SK-N-SH (cell line): ENCODE measurements at regions not wholly inside any gene's neighbourhood (a gene's known extent, or its start where the extent isn't known, plus 50 kb on each side); places are given as distances from the start of the nearest gene placed in this dataset.

Experiments
- ELF1 ChIP-seq: IDR thresholded peaks from 2 replicates; pipeline ENCODE4 v1.4.0; 2012
- EZH2phosphoT487 ChIP-seq: fragments of 200-600 bp; sonication (generic); IDR thresholded peaks from 2 replicates; pipeline ENCODE4 v1.6.1; 2017; ENCODE audit warnings: low read depth, mixed run types, mild to moderate bottlenecking, antibody characterized with exemption, moderate library complexity, borderline replicate concordance
- GABPA ChIP-seq: IDR thresholded peaks from 2 replicates; pipeline ENCODE4 v1.4.0; 2012; ENCODE audit warnings: low read depth, mild to moderate bottlenecking
- JUND ChIP-seq: IDR thresholded peaks from 2 replicates; pipeline ENCODE4 v1.4.0; 2012
- POLR2AphosphoS5 ChIP-seq: IDR thresholded peaks from 2 replicates; pipeline ENCODE4 v1.6.1; 2012; ENCODE audit warnings: low read depth, low read length
- TEAD4 ChIP-seq: IDR thresholded peaks from 2 replicates; pipeline ENCODE4 v1.4.0; 2012; ENCODE audit warnings: mild to moderate bottlenecking, borderline replicate concordance; ENCODE audit not compliant: insufficient read depth
- TF ChIP-seq, protein P1 (sequence below): fragments of 200-600 bp; sonication (generic); IDR thresholded peaks from 2 replicates; pipeline ENCODE4 v1.6.1; 2017; ENCODE audit warnings: antibody characterized with exemption, mild to moderate bottlenecking, moderate library complexity
- TF ChIP-seq, protein P2 (sequence below): fragments of 150-350 bp; IDR thresholded peaks from 2 replicates; pipeline ENCODE4 v1.6.1; 2017; ENCODE audit warnings: antibody characterized with exemption, low read length, low read depth, borderline replicate concordance
- TF ChIP-seq, protein P3 (sequence below): IDR thresholded peaks from 2 replicates; pipeline ENCODE4 v1.6.1; 2012; ENCODE audit warnings: mild to moderate bottlenecking, low read depth, low read length, moderate library complexity

DNA sequence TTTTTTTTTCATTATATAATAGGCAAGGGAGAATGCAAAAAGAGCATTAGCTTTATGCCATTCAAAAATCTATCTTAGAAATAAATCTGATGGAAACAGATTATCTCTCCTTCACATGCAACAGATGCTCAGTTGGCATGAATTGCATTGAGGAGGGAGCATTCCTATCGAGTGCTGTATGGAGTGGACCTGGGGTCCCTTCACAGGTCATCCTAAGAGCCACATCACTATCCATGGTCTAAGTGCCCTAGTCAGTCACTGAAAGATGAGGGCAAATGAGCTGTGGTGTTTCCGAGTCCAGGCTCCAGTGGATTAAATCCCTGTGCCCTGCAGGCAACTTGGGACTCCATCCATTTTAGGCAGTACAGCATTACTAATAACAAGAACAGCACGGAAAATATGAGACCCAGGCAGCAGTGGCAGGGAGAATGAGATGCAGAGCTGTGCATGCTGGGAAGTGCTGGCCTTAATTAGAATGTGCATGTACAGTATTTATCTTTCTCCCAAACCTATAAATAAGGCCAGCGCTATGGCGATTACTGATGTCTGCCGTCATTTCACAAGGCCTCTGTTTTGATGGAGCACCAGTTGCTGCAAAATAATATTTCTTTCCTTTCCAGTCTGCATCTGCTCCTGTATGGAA is 512.3 kb upstream of the PLXNA2 start:
- TF ChIP-seq, protein P1, sequence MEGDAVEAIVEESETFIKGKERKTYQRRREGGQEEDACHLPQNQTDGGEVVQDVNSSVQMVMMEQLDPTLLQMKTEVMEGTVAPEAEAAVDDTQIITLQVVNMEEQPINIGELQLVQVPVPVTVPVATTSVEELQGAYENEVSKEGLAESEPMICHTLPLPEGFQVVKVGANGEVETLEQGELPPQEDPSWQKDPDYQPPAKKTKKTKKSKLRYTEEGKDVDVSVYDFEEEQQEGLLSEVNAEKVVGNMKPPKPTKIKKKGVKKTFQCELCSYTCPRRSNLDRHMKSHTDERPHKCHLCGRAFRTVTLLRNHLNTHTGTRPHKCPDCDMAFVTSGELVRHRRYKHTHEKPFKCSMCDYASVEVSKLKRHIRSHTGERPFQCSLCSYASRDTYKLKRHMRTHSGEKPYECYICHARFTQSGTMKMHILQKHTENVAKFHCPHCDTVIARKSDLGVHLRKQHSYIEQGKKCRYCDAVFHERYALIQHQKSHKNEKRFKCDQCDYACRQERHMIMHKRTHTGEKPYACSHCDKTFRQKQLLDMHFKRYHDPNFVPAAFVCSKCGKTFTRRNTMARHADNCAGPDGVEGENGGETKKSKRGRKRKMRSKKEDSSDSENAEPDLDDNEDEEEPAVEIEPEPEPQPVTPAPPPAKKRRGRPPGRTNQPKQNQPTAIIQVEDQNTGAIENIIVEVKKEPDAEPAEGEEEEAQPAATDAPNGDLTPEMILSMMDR: no peak
- no peak for TF ChIP-seq GABPA
- TF ChIP-seq EZH2phosphoT487: no peak
- no peak for TF ChIP-seq JUND
- no peak for TF ChIP-seq ELF1
- TF ChIP-seq TEAD4: no peak
- TF ChIP-seq, protein P2, sequence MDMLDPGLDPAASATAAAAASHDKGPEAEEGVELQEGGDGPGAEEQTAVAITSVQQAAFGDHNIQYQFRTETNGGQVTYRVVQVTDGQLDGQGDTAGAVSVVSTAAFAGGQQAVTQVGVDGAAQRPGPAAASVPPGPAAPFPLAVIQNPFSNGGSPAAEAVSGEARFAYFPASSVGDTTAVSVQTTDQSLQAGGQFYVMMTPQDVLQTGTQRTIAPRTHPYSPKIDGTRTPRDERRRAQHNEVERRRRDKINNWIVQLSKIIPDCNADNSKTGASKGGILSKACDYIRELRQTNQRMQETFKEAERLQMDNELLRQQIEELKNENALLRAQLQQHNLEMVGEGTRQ: no peak
- TF ChIP-seq POLR2AphosphoS5: no peak
- TF ChIP-seq, protein P3, sequence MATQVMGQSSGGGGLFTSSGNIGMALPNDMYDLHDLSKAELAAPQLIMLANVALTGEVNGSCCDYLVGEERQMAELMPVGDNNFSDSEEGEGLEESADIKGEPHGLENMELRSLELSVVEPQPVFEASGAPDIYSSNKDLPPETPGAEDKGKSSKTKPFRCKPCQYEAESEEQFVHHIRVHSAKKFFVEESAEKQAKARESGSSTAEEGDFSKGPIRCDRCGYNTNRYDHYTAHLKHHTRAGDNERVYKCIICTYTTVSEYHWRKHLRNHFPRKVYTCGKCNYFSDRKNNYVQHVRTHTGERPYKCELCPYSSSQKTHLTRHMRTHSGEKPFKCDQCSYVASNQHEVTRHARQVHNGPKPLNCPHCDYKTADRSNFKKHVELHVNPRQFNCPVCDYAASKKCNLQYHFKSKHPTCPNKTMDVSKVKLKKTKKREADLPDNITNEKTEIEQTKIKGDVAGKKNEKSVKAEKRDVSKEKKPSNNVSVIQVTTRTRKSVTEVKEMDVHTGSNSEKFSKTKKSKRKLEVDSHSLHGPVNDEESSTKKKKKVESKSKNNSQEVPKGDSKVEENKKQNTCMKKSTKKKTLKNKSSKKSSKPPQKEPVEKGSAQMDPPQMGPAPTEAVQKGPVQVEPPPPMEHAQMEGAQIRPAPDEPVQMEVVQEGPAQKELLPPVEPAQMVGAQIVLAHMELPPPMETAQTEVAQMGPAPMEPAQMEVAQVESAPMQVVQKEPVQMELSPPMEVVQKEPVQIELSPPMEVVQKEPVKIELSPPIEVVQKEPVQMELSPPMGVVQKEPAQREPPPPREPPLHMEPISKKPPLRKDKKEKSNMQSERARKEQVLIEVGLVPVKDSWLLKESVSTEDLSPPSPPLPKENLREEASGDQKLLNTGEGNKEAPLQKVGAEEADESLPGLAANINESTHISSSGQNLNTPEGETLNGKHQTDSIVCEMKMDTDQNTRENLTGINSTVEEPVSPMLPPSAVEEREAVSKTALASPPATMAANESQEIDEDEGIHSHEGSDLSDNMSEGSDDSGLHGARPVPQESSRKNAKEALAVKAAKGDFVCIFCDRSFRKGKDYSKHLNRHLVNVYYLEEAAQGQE: no peak
